ENCODE measurements at regions not wholly inside any gene's neighbourhood (a gene's known extent, or its start where the extent isn't known, plus 50 kb on each side); places are given as distances from the start of the nearest gene placed in this dataset.

DNA sequence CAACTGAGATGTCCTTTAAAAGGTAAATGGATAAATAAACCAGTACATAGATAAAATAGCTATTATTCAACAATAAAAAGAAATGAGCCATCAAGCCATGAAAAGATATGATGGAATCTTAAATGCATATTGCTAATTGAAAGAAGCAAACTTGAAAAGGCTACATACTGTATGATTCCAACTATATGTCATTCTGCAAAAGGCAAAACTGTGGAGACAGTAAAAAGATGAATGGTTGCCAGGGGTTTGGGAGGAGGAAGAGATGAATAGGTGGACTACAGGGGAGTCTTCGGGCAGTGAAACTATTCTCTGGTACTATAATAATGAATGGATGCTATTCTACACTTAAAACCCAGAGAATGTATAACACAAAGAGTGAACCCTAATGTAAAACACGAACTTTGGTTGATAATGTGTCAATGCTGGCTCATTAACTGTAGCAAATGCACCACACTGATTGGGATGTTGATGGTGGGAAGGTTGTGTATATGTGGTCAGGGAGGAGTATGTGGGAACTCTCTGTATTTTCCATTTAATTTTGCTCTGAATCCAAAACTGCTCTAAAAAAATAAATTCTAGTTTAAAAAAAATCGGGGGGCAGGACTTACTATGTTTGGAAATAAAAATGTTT lies 73.7 kb upstream of the MYCN start:
- no peak for TF ChIP-seq POLR2AphosphoS5 (IDR thresholded peaks at IDR 0.05; ENCODE audit: low read depth, low read length)
- no peak for TF ChIP-seq TAF1 (IDR thresholded peaks at IDR 0.05; ENCODE audit: borderline replicate concordance, insufficient read depth, low read length)
- TF ChIP-seq SIN3A (IDR thresholded peaks at IDR 0.05; ENCODE audit: borderline replicate concordance, insufficient read depth, low read length), result no peak
- TF ChIP-seq, protein P1, sequence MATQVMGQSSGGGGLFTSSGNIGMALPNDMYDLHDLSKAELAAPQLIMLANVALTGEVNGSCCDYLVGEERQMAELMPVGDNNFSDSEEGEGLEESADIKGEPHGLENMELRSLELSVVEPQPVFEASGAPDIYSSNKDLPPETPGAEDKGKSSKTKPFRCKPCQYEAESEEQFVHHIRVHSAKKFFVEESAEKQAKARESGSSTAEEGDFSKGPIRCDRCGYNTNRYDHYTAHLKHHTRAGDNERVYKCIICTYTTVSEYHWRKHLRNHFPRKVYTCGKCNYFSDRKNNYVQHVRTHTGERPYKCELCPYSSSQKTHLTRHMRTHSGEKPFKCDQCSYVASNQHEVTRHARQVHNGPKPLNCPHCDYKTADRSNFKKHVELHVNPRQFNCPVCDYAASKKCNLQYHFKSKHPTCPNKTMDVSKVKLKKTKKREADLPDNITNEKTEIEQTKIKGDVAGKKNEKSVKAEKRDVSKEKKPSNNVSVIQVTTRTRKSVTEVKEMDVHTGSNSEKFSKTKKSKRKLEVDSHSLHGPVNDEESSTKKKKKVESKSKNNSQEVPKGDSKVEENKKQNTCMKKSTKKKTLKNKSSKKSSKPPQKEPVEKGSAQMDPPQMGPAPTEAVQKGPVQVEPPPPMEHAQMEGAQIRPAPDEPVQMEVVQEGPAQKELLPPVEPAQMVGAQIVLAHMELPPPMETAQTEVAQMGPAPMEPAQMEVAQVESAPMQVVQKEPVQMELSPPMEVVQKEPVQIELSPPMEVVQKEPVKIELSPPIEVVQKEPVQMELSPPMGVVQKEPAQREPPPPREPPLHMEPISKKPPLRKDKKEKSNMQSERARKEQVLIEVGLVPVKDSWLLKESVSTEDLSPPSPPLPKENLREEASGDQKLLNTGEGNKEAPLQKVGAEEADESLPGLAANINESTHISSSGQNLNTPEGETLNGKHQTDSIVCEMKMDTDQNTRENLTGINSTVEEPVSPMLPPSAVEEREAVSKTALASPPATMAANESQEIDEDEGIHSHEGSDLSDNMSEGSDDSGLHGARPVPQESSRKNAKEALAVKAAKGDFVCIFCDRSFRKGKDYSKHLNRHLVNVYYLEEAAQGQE (IDR thresholded peaks at IDR 0.05; ENCODE audit: insufficient read depth in 1 of 2, low read depth in 2 of 2, low read length in 2 of 2), result no peak
- TF ChIP-seq FOXP2 (optimal IDR thresholded peaks at IDR 0.05; ENCODE audit: borderline replicate concordance, extremely low read depth, extremely low read length, insufficient read depth), result no peak

DNA sequence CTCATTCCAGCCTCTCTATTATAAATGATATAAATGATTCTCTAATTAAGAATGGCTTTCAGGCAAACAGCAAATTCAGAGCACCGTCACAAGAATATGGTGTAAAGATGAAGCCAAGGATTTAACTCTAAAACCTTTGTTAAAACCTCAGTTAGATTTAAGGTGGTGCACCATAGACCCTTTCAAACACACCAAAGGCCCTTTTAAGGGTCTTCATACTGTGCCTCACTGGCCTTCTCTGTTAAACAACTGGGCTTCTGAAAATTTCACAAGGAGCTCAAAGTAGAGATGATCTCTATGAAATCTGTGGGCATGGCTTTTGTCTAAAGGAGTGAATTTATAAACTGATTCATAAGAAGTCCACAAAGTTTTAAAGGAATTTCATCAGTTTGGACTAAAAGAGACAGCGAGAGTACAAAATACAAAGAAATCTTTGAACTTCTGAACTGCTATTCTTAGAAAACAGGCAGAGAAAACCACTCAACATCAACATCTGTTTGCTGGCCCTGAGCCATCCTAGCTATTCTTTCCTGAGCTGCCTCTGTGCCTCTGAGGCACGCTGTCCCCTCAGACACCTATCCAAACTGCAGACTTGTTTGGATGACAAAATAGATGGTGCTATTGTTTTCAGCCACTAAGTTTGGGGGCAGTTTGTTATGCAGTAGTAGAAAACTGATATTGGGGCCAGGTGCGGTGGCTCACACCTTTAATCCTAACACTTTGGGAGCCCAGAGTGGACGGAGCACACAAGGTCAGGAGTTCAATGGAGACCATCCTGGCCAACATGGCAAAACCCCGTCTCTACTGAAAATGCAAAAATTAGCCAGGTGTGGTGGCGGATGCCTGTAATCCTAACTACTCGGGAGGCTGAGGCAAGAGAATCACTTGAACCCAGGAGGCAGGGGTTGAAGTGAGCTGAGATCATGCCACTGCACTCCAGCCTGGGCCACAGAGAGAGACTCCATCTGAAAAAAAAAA lies 72.9 kb upstream of the MYCN start:
- no peak for TF ChIP-seq TAF1 (IDR thresholded peaks at IDR 0.05; ENCODE audit: borderline replicate concordance, insufficient read depth, low read length)

DNA sequence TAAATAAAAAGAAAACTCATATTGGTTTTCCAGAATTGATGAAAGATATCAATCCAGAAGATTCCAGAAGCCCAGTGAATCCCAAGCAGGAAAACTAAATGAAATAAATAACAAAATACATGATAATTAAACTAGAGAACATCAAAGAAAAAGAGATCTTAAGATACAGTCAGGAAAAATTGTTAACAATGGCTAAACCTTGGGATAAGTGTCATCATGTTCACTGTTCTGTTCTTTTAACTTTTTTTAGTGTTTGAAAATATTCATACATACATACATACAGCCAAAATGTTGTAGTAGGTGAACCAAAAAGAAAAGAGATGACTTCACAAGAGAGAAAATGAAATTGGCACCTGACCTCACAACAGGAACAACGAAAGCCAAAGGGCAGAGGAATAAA lies 72.2 kb upstream of the MYCN start:
- TF ChIP-seq TAF1 (IDR thresholded peaks at IDR 0.05; ENCODE audit: borderline replicate concordance, insufficient read depth, low read length), result no peak
- no peak for TF ChIP-seq FOXP2 (optimal IDR thresholded peaks at IDR 0.05; ENCODE audit: borderline replicate concordance, extremely low read depth, extremely low read length, insufficient read depth)
- TF ChIP-seq, protein P1 (IDR thresholded peaks at IDR 0.05; ENCODE audit: insufficient read depth in 1 of 2, low read depth in 2 of 2, low read length in 2 of 2), result no peak
- no peak for TF ChIP-seq SIN3A (IDR thresholded peaks at IDR 0.05; ENCODE audit: borderline replicate concordance, insufficient read depth, low read length)
- TF ChIP-seq POLR2AphosphoS5 (IDR thresholded peaks at IDR 0.05; ENCODE audit: low read depth, low read length), result no peak

DNA sequence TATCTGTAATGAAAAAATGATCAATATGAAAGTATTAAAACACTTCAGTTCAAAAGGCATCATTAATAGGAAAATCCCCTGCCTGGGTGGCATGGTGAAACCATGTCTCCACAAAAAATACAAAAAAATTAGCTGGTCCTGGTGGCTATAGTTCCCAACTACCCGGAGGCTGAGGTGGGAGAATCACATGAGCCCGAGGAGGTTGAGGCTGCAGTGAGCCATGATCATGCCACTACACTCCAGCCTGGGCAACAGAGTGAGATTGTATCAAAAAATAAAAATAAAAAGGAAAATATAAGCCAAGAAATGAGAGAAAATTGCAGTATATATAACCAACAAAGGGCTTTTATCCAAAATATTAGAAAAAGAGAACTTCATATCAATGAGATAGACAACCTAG lies 71.6 kb upstream of the MYCN start:
- no peak for TF ChIP-seq FOXP2 (optimal IDR thresholded peaks at IDR 0.05; ENCODE audit: borderline replicate concordance, extremely low read depth, extremely low read length, insufficient read depth)
- TF ChIP-seq SIN3A (IDR thresholded peaks at IDR 0.05; ENCODE audit: borderline replicate concordance, insufficient read depth, low read length), result no peak
- TF ChIP-seq, protein P1 (IDR thresholded peaks at IDR 0.05; ENCODE audit: insufficient read depth in 1 of 2, low read depth in 2 of 2, low read length in 2 of 2), result no peak
- no peak for TF ChIP-seq POLR2AphosphoS5 (IDR thresholded peaks at IDR 0.05; ENCODE audit: low read depth, low read length)
- TF ChIP-seq TAF1 (IDR thresholded peaks at IDR 0.05; ENCODE audit: borderline replicate concordance, insufficient read depth, low read length), result no peak

DNA sequence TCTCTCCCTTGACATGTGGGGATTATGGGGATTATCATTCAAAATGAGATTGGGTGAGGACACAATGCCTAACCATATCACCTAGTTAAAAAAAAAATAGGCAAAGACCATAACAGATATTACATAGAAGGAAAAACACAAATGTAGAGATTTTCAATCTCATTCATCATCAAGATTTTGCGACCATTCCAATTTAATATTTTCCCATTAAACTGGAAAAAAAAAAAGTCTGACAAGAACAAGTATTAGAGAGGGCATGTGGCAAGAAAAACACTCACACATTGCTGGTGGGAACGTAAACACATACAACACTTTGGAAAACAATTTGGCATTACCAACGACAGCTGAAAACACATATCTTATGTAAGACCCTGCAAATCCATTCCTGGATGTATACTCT lies 71.0 kb upstream of the MYCN start:
- TF ChIP-seq TAF1 (IDR thresholded peaks at IDR 0.05; ENCODE audit: borderline replicate concordance, insufficient read depth, low read length) (no peak), SIN3A (IDR thresholded peaks at IDR 0.05; ENCODE audit: borderline replicate concordance, insufficient read depth, low read length) (no peak), POLR2AphosphoS5 (IDR thresholded peaks at IDR 0.05; ENCODE audit: low read depth, low read length) (no peak), FOXP2 (optimal IDR thresholded peaks at IDR 0.05; ENCODE audit: borderline replicate concordance, extremely low read depth, extremely low read length, insufficient read depth) (no peak)
- TF ChIP-seq, protein P1 (IDR thresholded peaks at IDR 0.05; ENCODE audit: insufficient read depth in 1 of 2, low read depth in 2 of 2, low read length in 2 of 2), result no peak
